NCI-H1436 treated with DMSO at 0.1 percent for 48 hours (cell line): ENCODE measurements at regions not wholly inside any gene's neighbourhood (a gene's known extent, or its start where the extent isn't known, plus 50 kb on each side); places are given as distances from the start of the nearest gene placed in this dataset.

Experiments used
- DNase-seq: peaks from one replicate; lab custom pipeline; 2025; lab: John Stamatoyannopoulos, UW

- no peak for DNase-seq
Observed at GRCh38 chr17:83144421-83145357, 65.3 kb downstream of the METRNL start.

GRCh38 chr17:83145358-83145738, 65.9 kb downstream of the METRNL start:
- DNase-seq = no peak

- DNase-seq = no peak
Observed at GRCh38 chr17:83145831-83146230, 66.4 kb downstream of the METRNL start.

DNA sequence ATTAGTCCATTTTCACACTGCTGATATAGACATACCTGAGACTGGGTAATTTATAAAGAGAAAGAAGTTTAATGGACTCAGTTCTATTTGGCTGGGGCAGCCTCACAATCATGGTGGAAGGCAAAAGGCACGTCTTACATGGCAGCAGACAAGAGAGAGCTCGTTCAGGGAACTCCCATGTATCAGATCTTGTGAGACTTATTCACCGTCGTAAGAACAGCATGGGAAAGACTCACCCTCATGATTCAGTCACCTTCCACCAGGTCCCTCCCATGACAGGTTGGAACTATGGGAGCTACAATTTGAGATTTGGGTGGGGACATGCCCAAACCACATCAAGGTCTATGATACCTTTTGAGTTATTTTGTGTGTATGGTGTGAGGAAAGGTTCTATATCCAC, 66.9 kb downstream of the METRNL start:
- no peak for DNase-seq

GRCh38 chr17:83147280-83147679, 67.9 kb downstream of the METRNL start:
- no peak for DNase-seq

GRCh38 chr17:83148317-83149028, 69.1 kb downstream of the METRNL start:
- DNase-seq = no peak

DNA sequence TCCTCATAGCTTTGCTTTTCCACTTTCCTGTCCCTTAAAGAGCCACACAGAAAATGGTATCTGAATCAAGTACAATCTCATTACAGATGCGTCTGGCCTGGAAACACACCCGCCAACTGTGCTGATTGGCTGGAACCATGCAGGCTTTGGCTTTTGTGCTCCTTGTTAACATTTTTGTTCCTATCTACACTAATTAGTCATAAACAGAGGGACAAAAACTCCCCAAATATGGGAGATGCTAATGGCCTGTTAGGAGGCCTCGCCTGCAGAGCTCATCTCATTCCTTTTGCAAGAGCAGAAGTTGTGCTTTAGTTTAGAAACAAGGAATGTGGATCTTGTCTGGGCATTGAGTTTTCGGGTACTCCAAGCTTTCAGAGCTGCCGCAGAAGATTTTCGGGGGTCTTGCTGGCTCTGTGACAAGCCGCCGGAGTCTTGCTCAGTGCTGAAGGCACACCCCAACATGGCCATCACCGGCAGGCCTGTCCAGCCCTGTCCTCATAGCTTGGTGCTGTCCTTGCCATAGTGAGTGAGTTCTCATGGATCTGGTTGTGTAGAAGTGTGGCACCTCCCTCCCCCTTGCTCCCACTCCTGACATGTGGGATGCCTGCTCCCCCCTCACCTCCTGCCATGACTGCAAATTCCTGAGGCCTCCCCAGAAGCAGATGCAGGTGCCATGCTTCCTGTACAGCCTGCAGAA, 69.8 kb downstream of the METRNL start:
- no peak for DNase-seq

- no peak for DNase-seq
Observed at GRCh38 chr17:83149761-83150251, 70.4 kb downstream of the METRNL start.

- DNase-seq = no peak
Observed at GRCh38 chr17:83150369-83151055, 71.1 kb downstream of the METRNL start.

DNA sequence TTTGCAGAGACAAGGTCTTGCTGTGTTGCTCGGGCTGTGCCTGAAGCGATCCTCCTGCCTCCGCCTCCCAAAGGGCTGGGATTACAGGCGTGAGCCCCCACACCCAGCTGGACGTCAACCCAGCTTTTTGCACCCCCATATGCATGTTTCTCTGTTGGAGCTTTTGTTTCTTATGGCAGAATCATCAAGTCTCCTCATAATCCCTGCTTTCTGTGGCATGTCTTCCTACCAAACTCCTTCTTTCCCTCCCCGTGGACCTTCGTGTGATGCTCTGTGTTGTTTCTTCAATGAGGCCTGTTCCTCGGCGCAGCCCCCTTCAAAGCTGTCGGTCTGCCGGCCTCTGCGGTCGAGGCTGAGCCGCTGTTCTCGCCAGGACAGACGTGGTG, 71.6 kb downstream of the METRNL start:
- DNase-seq = no peak

GRCh38 chr17:83151442-83152226, 72.2 kb downstream of the METRNL start:
- no peak for DNase-seq

DNA sequence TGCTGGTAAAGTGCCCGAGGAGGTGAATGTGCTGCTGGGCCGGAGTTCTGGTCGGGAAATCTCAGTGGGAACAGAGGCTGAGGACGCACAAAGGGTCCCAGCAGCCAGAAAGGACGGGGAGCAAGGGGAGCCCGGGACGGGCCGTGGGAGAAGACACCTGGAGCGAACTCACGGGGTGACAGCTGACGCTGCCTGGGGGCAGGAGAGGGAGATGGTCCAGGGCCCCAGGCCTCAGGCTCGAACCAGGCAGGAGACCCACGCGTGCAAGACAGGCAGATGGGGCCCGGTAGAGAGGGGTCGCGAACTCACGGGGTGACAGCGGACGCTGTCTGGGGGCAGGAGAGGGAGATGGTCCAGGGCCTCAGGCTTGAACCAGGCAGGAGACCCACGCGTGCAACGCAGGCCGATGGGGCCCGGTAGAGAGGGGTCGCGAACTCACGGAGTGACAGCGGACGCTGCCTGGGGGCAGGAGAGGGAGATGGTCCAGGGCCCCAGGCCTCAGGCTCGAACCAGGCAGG, 72.9 kb downstream of the METRNL start:
- no peak for DNase-seq

DNA sequence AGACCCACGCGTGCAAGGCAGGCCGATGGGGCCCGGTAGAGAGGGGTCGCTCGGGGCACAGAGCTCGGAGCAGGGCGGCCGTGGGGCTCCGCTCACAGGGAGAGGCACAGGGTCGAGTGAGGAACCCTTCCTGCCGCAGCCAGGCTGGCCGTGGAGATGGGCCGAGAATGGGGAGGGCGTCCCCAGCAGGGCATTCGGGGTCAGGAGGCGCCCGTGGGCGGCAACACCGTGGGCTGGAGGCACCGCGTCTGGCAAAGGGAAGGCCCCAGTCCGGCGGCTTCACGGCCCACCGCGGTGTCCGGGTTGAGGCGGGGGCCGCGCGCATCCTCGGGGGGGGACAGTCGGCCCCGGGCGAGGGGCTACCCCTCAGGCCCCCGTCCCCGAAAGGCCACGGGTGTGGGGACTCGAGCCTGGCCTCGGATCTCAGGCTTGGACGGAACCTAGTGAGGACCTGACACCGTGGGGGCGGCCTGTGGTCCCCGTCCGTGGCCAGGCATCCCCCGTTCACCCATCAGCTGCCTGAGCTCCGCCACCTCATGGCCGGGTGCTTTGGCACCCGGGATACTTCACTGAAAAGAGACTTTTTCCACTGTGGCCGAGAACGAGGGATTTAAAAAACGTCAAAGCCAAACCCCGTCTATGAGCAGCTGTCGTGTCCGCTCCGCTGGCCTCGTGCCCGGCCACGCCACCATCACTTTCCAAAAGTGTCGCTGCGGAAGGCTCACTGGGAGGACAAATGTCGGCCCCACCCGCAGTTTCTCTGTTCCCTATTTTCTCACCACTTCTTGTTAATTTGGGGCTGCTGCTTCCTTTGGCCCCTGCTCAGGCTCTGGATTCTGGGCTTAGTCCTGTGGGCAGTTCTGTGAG, 73.6 kb downstream of the METRNL start:
- no peak for DNase-seq

DNA sequence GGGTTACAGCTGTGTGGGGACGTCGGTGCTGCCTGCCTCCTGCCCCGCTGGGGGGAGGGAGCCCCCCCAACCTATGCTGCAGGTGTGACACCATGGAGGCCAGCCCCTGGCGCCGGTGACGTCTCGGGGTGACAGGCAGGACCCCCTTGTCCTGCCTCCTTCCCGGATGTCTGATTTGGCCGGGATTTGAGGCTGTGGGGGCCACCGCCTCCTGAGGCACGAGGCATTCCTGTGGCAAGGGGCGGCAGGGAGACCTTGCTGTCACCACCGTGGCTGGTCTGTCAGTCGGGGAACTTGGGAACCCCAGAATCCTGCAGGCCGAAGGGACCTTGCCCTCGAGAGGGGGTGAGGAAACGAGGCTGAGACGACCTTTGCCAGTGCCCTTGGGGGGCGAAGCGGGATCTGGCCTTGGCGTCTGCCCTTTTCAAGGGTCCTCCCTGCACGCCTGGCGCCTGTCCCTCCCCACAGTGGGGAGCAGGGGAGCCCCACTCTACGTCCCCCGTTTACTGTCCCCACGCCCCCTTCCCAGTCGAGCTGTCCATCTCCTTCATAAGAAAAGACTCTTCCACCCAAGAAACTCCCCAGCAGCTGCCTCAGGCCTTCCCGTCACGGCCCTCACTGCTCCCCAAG, 74.4 kb downstream of the METRNL start:
- DNase-seq = no peak

DNA sequence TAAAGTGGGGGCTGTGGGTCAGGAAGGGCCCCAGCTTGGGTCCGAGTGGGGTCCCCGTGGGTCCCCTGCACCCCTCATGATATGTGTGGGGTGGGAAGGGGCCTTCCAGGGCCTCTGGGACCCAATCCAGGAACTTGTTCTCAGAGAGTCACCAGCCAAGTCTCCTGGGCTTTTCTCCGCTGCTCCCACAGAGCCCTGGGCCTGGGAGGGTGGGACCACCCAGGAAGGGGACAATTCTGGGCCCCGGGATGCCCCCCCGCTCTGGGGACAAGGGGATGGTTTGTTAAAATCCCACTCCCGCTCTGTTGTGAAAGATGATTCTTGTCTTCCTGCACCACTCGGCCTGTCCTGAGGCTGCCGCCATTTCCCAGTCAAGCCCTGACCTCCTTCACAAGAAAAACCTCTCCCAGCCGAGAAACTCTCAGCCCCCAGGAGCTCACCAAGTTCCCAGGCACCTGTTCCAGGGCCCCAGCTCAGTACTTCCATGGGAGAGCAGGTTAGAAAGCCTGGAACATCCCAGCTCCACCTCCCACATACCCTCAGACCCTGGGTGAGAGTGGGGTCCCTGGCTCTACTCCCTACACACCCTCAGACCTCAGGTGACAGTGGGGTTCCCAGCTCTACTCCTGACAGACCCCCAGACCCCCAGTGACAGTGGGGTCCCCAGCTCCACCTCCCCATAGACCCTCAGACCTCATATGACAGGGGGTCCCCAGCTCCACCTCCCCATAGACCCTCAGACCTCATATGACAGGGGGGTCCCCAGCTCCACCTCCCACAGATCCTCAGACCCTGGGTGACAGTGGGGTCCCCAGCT, 75.1 kb downstream of the METRNL start:
- DNase-seq = no peak

DNA sequence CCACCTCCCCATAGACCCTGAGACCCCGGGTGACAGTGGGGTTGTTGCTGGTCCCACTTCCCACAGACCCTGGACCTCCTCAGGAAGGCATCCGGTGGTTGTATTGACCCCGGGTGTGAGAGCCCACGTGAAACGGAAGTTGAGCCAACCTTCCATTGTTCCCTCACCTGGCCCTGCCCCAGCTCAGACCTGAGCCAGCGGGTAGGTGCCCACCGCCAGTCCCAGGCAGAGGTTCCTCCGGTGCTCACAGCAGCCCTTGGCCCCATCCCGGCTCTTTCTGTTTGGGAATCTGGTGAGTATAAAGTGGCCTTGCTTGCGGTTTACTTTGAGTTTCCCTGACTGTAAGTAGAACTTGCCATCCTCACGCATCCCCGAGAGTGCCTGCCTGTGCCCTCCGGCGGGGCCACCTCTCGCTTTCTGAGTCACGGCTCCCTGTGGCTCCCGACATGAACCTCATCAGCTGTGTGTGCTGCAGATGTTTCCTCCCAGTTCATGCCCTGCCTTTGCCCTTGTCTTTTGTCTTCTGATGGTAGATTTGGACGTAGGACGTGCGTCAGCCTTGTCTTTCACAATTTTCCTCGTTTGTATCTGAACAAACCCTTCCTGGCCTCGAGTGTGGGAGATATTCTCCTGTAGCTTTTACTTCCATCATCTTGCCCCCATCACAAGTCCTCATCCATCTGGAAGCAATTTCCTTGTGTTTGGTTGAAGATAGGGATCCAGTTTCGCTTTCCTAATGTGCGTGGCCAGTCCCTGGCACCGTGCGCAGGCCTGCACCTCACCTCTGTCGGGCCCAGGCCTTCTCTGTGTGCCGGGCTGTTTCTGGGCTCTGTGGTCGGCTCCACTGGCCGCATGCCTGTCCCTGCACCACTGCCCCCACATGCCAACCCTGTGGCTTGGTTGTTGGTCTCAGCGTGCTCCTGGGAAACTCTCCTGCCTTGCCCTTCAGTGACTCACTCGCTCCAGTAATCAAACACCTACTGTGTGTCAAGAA, 76.0 kb downstream of the METRNL start:
- DNase-seq = no peak

- no peak for DNase-seq
Observed at GRCh38 chr17:83156408-83156807, 77.0 kb downstream of the METRNL start.
